VCaP (cell line): ENCODE measurements at regions not wholly inside any gene's neighbourhood (a gene's known extent, or its start where the extent isn't known, plus 50 kb on each side); places are given as distances from the start of the nearest gene placed in this dataset.

Experiments used
- H3K27ac ChIP-seq: fragments of 450-650 bp; 2 replicates; pipeline ENCODE4 v1.5.1; 2017
- CTCF ChIP-seq: fragments of 450-650 bp; conservative IDR thresholded peaks from 2 replicates; pipeline ENCODE4 v1.5.1; 2017; ENCODE audit warnings: mild to moderate bottlenecking, moderate library complexity

- TF ChIP-seq CTCF = no peak
- H3K27ac ChIP-seq = no peak overlapping the region
Observed at GRCh38 chr14:56374421-56374820, 205.2 kb upstream of the TMEM260 start.

GRCh38 chr14:56378046-56378445 lies 201.6 kb upstream of the TMEM260 start:
- TF ChIP-seq CTCF = no peak
- no peak overlapping the region for H3K27ac ChIP-seq

GRCh38 chr14:56378475-56378877 lies 201.1 kb upstream of the TMEM260 start:
- TF ChIP-seq CTCF = no peak
- no peak overlapping the region for H3K27ac ChIP-seq

GRCh38 chr14:56379956-56380355 lies 199.6 kb upstream of the TMEM260 start:
- H3K27ac ChIP-seq = no peak overlapping the region
- TF ChIP-seq CTCF = no peak

GRCh38 chr14:56386024-56386423 lies 193.6 kb upstream of the TMEM260 start:
- TF ChIP-seq CTCF = no peak
- no peak overlapping the region for H3K27ac ChIP-seq

GRCh38 chr14:56390859-56391258 lies 188.7 kb upstream of the TMEM260 start:
- H3K27ac ChIP-seq = no peak overlapping the region
- no peak for TF ChIP-seq CTCF

- H3K27ac ChIP-seq = no peak overlapping the region
- no peak for TF ChIP-seq CTCF
Observed at GRCh38 chr14:56394826-56395530, 184.6 kb upstream of the TMEM260 start.
